NCI-H1092 (cell line): ENCODE measurements at regions not wholly inside any gene's neighbourhood (a gene's known extent, or its start where the extent isn't known, plus 50 kb on each side); places are given as distances from the start of the nearest gene placed in this dataset.
"Not testable (repeated sequence)": the region's sequence is repeated elsewhere in the genome, so short reads cannot be mapped to it uniquely, and the experiment has no call there.

Experiments
- DNase-seq: peaks from one replicate; lab custom pipeline; 2025; lab: John Stamatoyannopoulos, UW

DNA sequence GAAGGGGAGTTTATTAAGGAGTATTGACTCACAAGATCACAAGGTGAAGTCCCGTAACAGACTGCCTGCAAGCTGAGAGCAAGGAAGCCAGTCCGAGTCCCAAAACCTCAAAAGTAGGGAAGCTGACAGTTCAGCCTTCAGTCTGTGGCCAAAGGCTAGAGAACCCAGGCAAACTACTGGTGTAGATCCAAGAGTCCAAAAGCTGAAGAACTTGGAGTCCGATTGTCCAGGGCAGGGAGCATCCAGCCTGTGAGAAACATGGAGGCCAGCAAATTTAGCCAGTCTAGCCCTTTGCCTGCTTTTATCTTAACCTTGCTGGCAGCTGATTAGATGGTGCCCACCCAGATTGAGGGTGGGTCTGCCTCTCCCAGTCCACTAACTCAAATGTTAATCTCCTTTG lies 621.9 kb upstream of the ITGA1 start:
- not testable (repeated sequence) for DNase-seq

DNA sequence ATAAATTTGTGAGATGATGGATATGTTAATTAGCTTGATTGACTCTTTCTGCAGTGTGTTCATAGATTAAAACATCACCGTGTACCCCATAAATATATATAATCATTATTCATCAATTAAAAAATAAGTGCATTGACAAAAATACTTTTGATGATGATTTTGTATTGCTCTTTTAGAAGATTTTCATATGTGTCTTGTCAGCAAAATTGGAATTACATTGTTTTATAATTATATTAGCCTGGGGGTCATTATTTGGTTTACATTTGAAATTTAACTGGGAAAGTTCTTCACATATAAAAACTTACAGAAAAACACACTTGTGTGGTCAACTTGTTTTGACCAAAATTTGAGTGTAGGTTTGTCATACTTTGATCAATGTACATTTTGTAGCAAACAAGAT lies 614.6 kb upstream of the ITGA1 start:
- DNase-seq: no peak

DNA sequence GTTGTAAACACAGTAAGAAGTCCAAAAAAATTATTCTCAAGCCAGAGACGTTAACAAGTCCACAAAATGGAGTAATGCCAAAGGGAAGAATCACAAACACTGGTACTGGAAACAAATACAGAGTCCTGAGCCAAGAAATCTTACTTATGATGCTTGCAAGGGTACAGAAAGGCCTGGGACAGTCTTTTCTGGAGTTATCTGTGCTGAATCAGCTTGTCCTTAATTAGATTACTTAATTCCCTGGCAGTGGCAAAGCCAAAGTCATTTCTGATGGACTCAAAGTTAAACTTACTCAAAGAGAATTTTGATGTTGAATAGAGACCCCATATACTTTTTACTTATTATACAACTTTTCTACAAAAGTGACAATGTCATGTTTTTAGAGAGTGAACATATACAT lies 610.5 kb upstream of the ITGA1 start:
- DNase-seq: no peak

DNA sequence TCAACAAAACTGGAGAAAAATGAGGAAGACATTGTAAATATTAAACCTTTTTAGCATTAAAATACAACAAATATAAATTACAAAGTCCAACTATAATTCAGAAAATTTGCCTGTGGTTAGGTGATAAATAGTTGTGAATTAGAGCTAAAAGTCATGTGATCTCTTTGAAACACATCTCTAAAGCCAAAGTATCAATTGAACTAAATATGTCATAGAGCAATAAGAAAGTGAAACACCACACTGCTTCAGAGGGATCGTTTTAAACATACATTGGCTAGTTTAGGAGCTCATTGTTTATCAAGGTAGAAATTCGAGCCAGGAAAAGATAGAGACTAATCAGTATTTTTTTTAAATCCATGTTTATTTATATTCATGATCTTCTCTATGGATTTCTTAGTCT lies 606.3 kb upstream of the ITGA1 start:
- no peak for DNase-seq

DNA sequence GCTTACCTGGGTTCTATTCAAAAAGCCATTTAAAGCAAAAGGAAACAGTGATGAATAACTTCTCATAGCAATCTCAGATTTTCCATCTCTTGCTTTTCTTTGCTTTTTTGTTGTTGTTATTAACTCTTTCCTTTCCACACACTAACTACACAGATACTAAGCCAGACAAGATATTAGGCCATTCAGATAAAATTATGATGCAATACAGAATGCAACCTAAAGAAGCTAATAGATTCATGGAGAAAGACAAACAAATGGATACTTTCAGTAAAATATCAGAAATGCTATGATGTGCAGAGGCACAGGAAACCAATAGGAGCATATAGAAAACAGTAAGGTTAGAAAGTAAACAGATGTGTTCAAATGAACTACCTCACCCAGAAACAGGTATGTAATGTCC lies 597.0 kb upstream of the ITGA1 start:
- no peak for DNase-seq

DNA sequence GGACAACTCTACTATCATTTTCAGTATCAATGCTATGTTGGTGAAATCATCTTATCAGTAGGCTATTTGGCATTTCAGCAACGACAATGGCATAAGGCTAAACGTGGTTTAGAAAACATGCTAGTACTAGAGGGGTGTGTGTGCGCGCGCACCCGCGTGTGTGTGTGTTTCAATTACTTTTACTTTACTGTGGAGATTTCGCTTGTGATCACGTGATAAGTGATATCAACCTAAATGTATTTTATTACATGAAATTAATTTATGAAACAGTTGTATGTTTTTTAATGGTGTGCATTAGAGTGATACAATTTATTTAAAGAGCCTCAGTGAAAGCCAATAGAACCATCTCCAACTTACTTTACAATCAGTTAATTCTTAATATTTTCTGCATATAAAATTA lies 587.9 kb upstream of the ITGA1 start:
- DNase-seq: no peak

DNA sequence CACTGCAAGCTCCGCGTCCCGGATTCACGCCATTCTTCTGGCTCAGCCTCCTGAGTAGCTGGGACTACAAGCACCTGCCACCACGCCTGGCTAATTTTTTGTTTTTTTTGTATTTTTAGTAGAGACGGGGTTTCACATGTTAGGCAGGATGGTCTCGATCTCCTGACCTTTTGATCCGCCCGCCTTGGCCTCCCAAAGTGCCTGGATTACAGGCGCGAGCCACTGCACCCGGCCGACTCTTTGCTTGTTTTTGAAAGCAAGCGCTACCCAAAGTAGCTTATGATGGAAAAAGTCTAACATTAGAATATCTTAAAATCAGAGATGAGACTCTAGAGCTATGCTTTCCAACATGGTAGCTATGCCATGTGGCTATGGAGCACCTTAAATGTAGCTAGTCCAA lies 585.5 kb upstream of the ITGA1 start:
- DNase-seq: no peak

DNA sequence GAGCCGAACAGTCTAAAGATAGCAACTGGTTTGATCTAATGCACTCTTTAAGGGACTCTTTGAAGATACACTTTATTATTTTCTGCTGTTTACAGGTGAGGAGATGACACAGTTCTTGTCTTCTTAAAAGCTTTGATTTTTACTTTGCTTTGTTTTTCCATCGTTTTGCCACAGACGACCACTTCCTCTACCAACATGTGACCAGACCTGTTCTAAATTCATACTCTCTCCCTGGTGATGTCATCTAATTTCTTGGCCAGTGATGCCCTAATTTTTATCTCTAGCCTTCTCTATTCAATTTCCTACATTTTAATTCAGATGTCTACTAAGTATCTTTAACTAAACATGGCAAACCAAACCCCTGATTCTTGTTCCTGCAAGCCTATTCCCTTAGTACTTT lies 583.4 kb upstream of the ITGA1 start:
- DNase-seq: no peak
